ENCODE measurements at regions not wholly inside any gene's neighbourhood (a gene's known extent, or its start where the extent isn't known, plus 50 kb on each side); places are given as distances from the start of the nearest gene placed in this dataset.

DNA sequence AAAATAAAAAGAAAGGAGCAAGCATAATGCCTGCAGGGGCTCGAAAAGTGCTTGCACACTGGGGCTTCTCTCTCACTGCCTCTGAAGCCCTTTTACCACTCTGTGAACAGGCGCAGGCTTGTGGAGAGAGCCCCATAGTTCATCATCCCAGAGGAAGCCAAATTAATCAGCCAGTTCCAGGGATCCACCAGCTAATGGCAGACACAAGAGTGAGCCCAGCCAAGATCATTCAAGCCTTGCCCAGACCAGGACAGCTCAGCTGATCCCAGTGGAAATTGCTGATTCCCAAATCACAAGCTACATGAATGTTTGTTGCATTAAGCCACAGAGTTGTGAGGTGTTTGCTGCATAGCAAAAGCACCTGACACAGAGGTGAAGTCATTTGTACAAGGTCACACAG lies 135.3 kb downstream of the CHST1 start:
- TF ChIP-seq, protein P1, sequence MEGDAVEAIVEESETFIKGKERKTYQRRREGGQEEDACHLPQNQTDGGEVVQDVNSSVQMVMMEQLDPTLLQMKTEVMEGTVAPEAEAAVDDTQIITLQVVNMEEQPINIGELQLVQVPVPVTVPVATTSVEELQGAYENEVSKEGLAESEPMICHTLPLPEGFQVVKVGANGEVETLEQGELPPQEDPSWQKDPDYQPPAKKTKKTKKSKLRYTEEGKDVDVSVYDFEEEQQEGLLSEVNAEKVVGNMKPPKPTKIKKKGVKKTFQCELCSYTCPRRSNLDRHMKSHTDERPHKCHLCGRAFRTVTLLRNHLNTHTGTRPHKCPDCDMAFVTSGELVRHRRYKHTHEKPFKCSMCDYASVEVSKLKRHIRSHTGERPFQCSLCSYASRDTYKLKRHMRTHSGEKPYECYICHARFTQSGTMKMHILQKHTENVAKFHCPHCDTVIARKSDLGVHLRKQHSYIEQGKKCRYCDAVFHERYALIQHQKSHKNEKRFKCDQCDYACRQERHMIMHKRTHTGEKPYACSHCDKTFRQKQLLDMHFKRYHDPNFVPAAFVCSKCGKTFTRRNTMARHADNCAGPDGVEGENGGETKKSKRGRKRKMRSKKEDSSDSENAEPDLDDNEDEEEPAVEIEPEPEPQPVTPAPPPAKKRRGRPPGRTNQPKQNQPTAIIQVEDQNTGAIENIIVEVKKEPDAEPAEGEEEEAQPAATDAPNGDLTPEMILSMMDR (IDR thresholded peaks at IDR 0.05; ENCODE audit: low read length), result no peak
- no peak for TF ChIP-seq EZH2 (optimal IDR thresholded peaks at IDR 0.05; ENCODE audit: low read depth, low read length)
- no peak for TF ChIP-seq EZH2phosphoT487 (IDR thresholded peaks at IDR 0.05; ENCODE audit: low read length)

All from MM.1S (cell line).